ENCODE measurements at regions not wholly inside any gene's neighbourhood (a gene's known extent, or its start where the extent isn't known, plus 50 kb on each side); places are given as distances from the start of the nearest gene placed in this dataset.

GRCh38 chr1:197845886-197846285, 56.5 kb upstream of the C1orf53 start:
- TF ChIP-seq CTCF (IDR thresholded peaks at IDR 0.05) (no peak), EZH2 (IDR thresholded peaks at IDR 0.05) (no peak), EZH2phosphoT487 (IDR thresholded peaks at IDR 0.05) (no peak)
